ENCODE measurements at regions not wholly inside any gene's neighbourhood (a gene's known extent, or its start where the extent isn't known, plus 50 kb on each side); places are given as distances from the start of the nearest gene placed in this dataset.

GRCh38 chr6:142011775-142012174 lies 121.0 kb upstream of the GJE1 start:
- Histone ChIP-seq H3K4me3 (no peak overlapping the region), H3K27ac (no peak overlapping the region), H3K27me3 (no peaks in the 10 kb centered on the region), H3K4me1 (no peaks in the 10 kb centered on the region), H3K36me3 (no peaks in the 10 kb centered on the region), H3K9me3 (peaks cover 0 to 15% (median 0%) of the 10 kb centered on the region in 3 donors)
- 63 to 89% methylated on average over 1 of the region's 1 CpG for WGBS, 2 donors (ENCODE audit: low coverage in 1 of 2)
- no peak for ATAC-seq
- TF ChIP-seq POLR2A (IDR thresholded peaks at IDR 0.05) (no peak), POLR2AphosphoS5 (IDR thresholded peaks at IDR 0.05) (no peak), EP300 (IDR thresholded peaks at IDR 0.05) (no peak)
- TF ChIP-seq, protein P1, sequence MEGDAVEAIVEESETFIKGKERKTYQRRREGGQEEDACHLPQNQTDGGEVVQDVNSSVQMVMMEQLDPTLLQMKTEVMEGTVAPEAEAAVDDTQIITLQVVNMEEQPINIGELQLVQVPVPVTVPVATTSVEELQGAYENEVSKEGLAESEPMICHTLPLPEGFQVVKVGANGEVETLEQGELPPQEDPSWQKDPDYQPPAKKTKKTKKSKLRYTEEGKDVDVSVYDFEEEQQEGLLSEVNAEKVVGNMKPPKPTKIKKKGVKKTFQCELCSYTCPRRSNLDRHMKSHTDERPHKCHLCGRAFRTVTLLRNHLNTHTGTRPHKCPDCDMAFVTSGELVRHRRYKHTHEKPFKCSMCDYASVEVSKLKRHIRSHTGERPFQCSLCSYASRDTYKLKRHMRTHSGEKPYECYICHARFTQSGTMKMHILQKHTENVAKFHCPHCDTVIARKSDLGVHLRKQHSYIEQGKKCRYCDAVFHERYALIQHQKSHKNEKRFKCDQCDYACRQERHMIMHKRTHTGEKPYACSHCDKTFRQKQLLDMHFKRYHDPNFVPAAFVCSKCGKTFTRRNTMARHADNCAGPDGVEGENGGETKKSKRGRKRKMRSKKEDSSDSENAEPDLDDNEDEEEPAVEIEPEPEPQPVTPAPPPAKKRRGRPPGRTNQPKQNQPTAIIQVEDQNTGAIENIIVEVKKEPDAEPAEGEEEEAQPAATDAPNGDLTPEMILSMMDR (IDR thresholded peaks at IDR 0.05): no peak

- TF ChIP-seq, protein P1 (IDR thresholded peaks at IDR 0.05): no peak
- no peak for TF ChIP-seq EP300 (IDR thresholded peaks at IDR 0.05)
- TF ChIP-seq POLR2AphosphoS5 (IDR thresholded peaks at IDR 0.05): no peak
- no peak for TF ChIP-seq POLR2A (IDR thresholded peaks at IDR 0.05)
- ATAC-seq: no peak
- Histone ChIP-seq H3K4me1 (no peaks in the 10 kb centered on the region), H3K27ac (no peak overlapping the region), H3K36me3 (no peaks in the 10 kb centered on the region), H3K27me3 (no peaks in the 10 kb centered on the region), H3K9me3 (peaks cover 0 to 15% (median 0%) of the 10 kb centered on the region in 3 donors), H3K4me3 (no peak overlapping the region)
Observed at GRCh38 chr6:142011156-142011555, 121.6 kb upstream of the GJE1 start.

- Histone ChIP-seq H3K27me3 (no peaks in the 10 kb centered on the region), H3K36me3 (no peaks in the 10 kb centered on the region), H3K4me3 (no peak overlapping the region), H3K9me3 (peaks cover 0 to 15% (median 0%) of the 10 kb centered on the region in 3 donors), H3K4me1 (no peaks in the 10 kb centered on the region), H3K27ac (no peak overlapping the region)
- TF ChIP-seq POLR2AphosphoS5 (IDR thresholded peaks at IDR 0.05): no peak
- TF ChIP-seq POLR2A (IDR thresholded peaks at IDR 0.05): no peak
- TF ChIP-seq, protein P1 (IDR thresholded peaks at IDR 0.05): no peak
- TF ChIP-seq EP300 (IDR thresholded peaks at IDR 0.05): no peak
- no peak for ATAC-seq
- 45 to 52% methylated on average over 2 of the region's 2 CpGs for WGBS, 2 donors (ENCODE audit: low coverage in 1 of 2)
Observed at GRCh38 chr6:142009647-142010046, 123.1 kb upstream of the GJE1 start.

- H3K27me3 ChIP-seq: no peaks in the 10 kb centered on the region
- no peaks in the 10 kb centered on the region for H3K36me3 ChIP-seq
- TF ChIP-seq EP300 (IDR thresholded peaks at IDR 0.05): no peak
- TF ChIP-seq, protein P1 (IDR thresholded peaks at IDR 0.05): no peak
- TF ChIP-seq POLR2AphosphoS5 (IDR thresholded peaks at IDR 0.05): no peak
- no peak for TF ChIP-seq POLR2A (IDR thresholded peaks at IDR 0.05)
- peaks cover 0 to 15% (median 0%) of the 10 kb centered on the region in 3 donors for H3K9me3 ChIP-seq
- no peak overlapping the region for H3K4me3 ChIP-seq
- H3K4me1 ChIP-seq: no peaks in the 10 kb centered on the region
- ATAC-seq: no peak
- no peak overlapping the region for H3K27ac ChIP-seq
- WGBS, 2 donors (ENCODE audit: low coverage in 1 of 2): 62 to 88% methylated on average over 1 of the region's 1 CpG
Observed at GRCh38 chr6:142008781-142009180, 123.9 kb upstream of the GJE1 start.

- TF ChIP-seq EP300 (IDR thresholded peaks at IDR 0.05): no peak
- no peak for TF ChIP-seq POLR2AphosphoS5 (IDR thresholded peaks at IDR 0.05)
- TF ChIP-seq, protein P1 (IDR thresholded peaks at IDR 0.05): no peak
- TF ChIP-seq POLR2A (IDR thresholded peaks at IDR 0.05): no peak
- H3K4me1 ChIP-seq: no peaks in the 10 kb centered on the region
- H3K4me3 ChIP-seq: no peak overlapping the region
- no peaks in the 10 kb centered on the region for H3K36me3 ChIP-seq
- WGBS, 2 donors (ENCODE audit: low coverage in 1 of 2): 74 to 86% methylated on average over 3 to 4 of the region's 4 CpGs
- H3K27ac ChIP-seq: no peak overlapping the region
- peaks cover 0 to 15% (median 0%) of the 10 kb centered on the region in 3 donors for H3K9me3 ChIP-seq
- no peak for ATAC-seq
- no peaks in the 10 kb centered on the region for H3K27me3 ChIP-seq
Observed at GRCh38 chr6:142008016-142008735, 124.5 kb upstream of the GJE1 start.
